ENCODE measurements at regions not wholly inside any gene's neighbourhood (a gene's known extent, or its start where the extent isn't known, plus 50 kb on each side); places are given as distances from the start of the nearest gene placed in this dataset.

DNA sequence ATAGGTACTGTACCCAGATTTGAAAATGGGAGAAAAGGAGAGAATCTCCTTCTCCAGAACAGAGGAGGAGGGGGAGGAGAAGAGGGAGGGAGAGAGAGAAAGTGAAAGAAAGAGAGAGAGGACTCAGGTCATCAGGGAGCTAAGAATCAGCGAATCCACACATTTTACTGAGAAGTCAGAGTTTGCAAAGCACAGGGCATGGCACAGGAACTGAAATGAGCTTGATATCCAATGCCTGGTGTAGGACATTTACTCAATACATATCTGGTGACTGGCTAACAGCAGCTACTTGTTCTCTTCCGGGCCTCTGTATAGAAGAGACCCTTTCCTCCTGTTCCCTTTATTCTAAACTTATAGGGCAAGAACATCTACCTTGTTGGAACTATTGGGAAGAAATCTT lies 375.1 kb downstream of the KLF5 start:
- TF ChIP-seq, protein P1, sequence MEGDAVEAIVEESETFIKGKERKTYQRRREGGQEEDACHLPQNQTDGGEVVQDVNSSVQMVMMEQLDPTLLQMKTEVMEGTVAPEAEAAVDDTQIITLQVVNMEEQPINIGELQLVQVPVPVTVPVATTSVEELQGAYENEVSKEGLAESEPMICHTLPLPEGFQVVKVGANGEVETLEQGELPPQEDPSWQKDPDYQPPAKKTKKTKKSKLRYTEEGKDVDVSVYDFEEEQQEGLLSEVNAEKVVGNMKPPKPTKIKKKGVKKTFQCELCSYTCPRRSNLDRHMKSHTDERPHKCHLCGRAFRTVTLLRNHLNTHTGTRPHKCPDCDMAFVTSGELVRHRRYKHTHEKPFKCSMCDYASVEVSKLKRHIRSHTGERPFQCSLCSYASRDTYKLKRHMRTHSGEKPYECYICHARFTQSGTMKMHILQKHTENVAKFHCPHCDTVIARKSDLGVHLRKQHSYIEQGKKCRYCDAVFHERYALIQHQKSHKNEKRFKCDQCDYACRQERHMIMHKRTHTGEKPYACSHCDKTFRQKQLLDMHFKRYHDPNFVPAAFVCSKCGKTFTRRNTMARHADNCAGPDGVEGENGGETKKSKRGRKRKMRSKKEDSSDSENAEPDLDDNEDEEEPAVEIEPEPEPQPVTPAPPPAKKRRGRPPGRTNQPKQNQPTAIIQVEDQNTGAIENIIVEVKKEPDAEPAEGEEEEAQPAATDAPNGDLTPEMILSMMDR (IDR thresholded peaks at IDR 0.05; ENCODE audit: low read length) = no peak
- no peak for TF ChIP-seq EZH2 (IDR thresholded peaks at IDR 0.05; ENCODE audit: borderline replicate concordance, low read length)
